DND-41 (cell line): ENCODE measurements at regions not wholly inside any gene's neighbourhood (a gene's known extent, or its start where the extent isn't known, plus 50 kb on each side); places are given as distances from the start of the nearest gene placed in this dataset.

Experiments
- ATAC-seq: fragments of 200-7000 bp; cut with Tn5 transposase; 3 replicates; pipeline ENCODE4 v1.9.1; 2021; ENCODE audit warnings: low read depth; ENCODE audit not compliant: insufficient read depth
- DNase-seq: peaks from one replicate; pipeline ENCODE4 v3.0.0-alpha.2; 2020
- H2AFZ ChIP-seq: 2 replicates; pipeline ENCODE4 v1.6.0; 2012; ENCODE audit warnings: low read depth, low read length
- H3K27ac ChIP-seq: 2 replicates; pipeline ENCODE4 v1.5.1; 2012; ENCODE audit warnings: low read length, inconsistent platforms
- H3K27me3 ChIP-seq: fragments of 200-600 bp; sonication (generic); 2 replicates; pipeline ENCODE4 v1.6.0; 2012; ENCODE audit warnings: low read length, mild to moderate bottlenecking, inconsistent platforms; ENCODE audit not compliant: insufficient read depth, poor library complexity
- H3K36me3 ChIP-seq: 2 replicates; pipeline ENCODE4 v1.5.1; 2012; ENCODE audit warnings: low read length, inconsistent platforms; ENCODE audit not compliant: insufficient read depth
- H3K4me1 ChIP-seq: 2 replicates; pipeline ENCODE4 v1.5.1; 2012; ENCODE audit warnings: mild to moderate bottlenecking, low read length; ENCODE audit not compliant: insufficient read depth
- H3K4me2 ChIP-seq: 2 replicates; pipeline ENCODE4 v1.6.0; 2012; ENCODE audit warnings: mild to moderate bottlenecking, moderate library complexity, low read length, inconsistent platforms; ENCODE audit not compliant: insufficient read depth
- H3K4me3 ChIP-seq, 2 experiments: fragments of 200-600 bp in 1 of 2; shearing (Covaris generic) in 1 of 2; 2 replicates each; pipeline ENCODE4 v1.5.1; 2012 to 2016; ENCODE audit warnings: inconsistent platforms in 2 of 2, low read length in 2 of 2, mild to moderate bottlenecking in 2 of 2, low read depth in 1 of 2, moderate library complexity in 1 of 2
- H3K79me2 ChIP-seq: 2 replicates; pipeline ENCODE4 v1.6.0; 2012; ENCODE audit warnings: low read length, inconsistent platforms; ENCODE audit not compliant: insufficient read depth
- H3K9ac ChIP-seq: 2 replicates; pipeline ENCODE4 v1.6.0; 2012; ENCODE audit warnings: low read depth, mild to moderate bottlenecking, inconsistent platforms, low read length, moderate library complexity
- H3K9me3 ChIP-seq: 2 replicates; pipeline ENCODE4 v1.5.1; 2012; ENCODE audit warnings: low read length, moderate library complexity, mild to moderate bottlenecking, inconsistent platforms; ENCODE audit not compliant: insufficient read depth, severe bottlenecking
- H4K20me1 ChIP-seq: 2 replicates; pipeline ENCODE4 v1.6.0; 2012; ENCODE audit warnings: low read length; ENCODE audit not compliant: insufficient read depth
- CTCF ChIP-seq: IDR thresholded peaks from 2 replicates; pipeline ENCODE4 v1.5.1; 2012; ENCODE audit warnings: borderline replicate concordance, low read length, moderate library complexity, mild to moderate bottlenecking; ENCODE audit not compliant: poor library complexity, severe bottlenecking; ENCODE audit errors: extremely low read depth
- EZH2 ChIP-seq: IDR thresholded peaks from 3 replicates; pipeline ENCODE4 v1.6.1; 2012; ENCODE audit warnings: borderline replicate concordance, low read depth, mild to moderate bottlenecking, moderate library complexity, low read length, inconsistent platforms; ENCODE audit not compliant: severe bottlenecking

DNA sequence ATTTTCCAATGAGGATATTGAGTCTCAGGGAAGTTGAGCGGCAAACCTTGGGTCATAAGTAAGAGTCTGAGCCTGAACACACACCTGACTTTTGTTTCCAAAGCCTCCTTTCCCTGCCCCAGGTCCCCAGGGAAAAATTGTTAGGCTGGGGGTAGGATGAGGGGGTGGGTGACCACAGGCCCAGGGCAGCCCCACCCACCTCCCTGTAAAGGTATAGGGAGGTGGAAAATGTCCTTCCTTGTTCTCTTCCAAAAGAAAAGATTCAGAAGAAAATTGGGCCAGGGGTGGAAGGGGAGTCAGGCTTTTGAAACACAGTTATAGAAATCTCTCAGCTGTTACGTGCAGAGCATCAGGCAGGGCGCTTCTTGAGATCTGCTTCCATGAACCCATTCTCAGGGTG, 129.7 kb upstream of the NGF start:
- no peaks in the 10 kb centered on the region for H3K79me2 ChIP-seq
- no peak for TF ChIP-seq CTCF
- no peak for TF ChIP-seq EZH2
- DNase-seq (no peak), ATAC-seq (no peak)
- H3K36me3 ChIP-seq, result no peaks in the 10 kb centered on the region
- no peak overlapping the region for H3K9ac ChIP-seq
- H3K4me1 ChIP-seq, result no peaks in the 10 kb centered on the region
- no peak overlapping the region for H2AFZ ChIP-seq
- no peaks in the 10 kb centered on the region for H3K9me3 ChIP-seq
- no peaks in the 10 kb centered on the region for H4K20me1 ChIP-seq
- H3K27ac ChIP-seq, result no peak overlapping the region
- no peak overlapping the region for H3K4me2 ChIP-seq
- no peak overlapping the region for H3K4me3 ChIP-seq
- H3K27me3 ChIP-seq, result no peaks in the 10 kb centered on the region

DNA sequence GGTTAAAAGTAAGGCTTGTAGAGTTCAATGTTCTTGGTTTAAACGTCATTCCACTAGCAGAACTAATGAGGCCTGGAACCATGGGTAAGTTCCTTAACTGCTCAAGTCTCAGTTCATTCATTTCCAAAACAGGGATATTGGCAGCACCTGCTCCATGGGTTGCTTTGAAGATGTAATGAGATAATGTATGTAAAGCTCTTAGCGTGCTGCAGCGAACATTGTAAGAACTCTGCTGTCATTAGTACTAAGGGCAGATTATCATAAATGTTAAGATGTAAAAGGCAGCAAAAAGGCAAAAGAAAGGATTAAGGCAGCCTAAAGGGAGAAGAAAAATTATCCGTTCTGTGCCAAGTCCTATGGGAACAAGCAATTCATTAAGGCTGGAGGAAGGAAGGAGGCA, 129.1 kb upstream of the NGF start:
- H3K9me3 ChIP-seq, result no peaks in the 10 kb centered on the region
- no peak overlapping the region for H3K4me3 ChIP-seq
- no peak for TF ChIP-seq EZH2
- no peak for TF ChIP-seq CTCF
- no peaks in the 10 kb centered on the region for H3K4me1 ChIP-seq
- no peaks in the 10 kb centered on the region for H3K36me3 ChIP-seq
- DNase-seq (no peak), ATAC-seq (no peak)
- no peak overlapping the region for H3K4me2 ChIP-seq
- no peaks in the 10 kb centered on the region for H4K20me1 ChIP-seq
- H3K27ac ChIP-seq, result no peak overlapping the region
- no peaks in the 10 kb centered on the region for H3K79me2 ChIP-seq
- H3K27me3 ChIP-seq, result no peaks in the 10 kb centered on the region
- H2AFZ ChIP-seq, result no peak overlapping the region
- H3K9ac ChIP-seq, result no peak overlapping the region

DNA sequence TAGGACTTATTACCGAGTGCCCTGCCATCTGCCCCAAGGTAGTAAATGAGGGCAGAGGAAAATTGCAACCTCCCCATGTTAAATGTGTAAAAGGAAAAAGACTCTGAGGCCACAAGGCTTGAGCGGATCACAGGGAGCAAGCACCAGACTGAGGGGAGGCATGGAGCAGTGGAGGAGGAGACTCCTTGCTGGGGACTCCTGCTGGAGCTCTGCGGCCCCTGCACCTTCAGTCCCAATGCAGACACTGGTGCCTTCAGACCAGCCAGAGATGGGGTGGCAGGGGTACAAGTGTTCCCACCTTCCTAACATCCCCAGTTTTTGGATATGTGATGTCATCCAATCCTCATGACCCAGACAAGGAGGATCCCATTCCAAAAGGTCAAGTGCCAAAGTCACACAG, 128.4 kb upstream of the NGF start:
- no peak for TF ChIP-seq EZH2
- TF ChIP-seq CTCF, result no peak
- H3K27ac ChIP-seq, result no peak overlapping the region
- ATAC-seq, result no peak
- H4K20me1 ChIP-seq, result no peaks in the 10 kb centered on the region
- H3K4me3 ChIP-seq, result no peak overlapping the region
- H3K36me3 ChIP-seq, result no peaks in the 10 kb centered on the region
- no peaks in the 10 kb centered on the region for H3K9me3 ChIP-seq
- no peaks in the 10 kb centered on the region for H3K4me1 ChIP-seq
- no peak overlapping the region for H3K4me2 ChIP-seq
- no peak overlapping the region for H2AFZ ChIP-seq
- H3K9ac ChIP-seq, result no peak overlapping the region
- DNase-seq, result no peak
- H3K27me3 ChIP-seq, result no peaks in the 10 kb centered on the region
- no peaks in the 10 kb centered on the region for H3K79me2 ChIP-seq

DNA sequence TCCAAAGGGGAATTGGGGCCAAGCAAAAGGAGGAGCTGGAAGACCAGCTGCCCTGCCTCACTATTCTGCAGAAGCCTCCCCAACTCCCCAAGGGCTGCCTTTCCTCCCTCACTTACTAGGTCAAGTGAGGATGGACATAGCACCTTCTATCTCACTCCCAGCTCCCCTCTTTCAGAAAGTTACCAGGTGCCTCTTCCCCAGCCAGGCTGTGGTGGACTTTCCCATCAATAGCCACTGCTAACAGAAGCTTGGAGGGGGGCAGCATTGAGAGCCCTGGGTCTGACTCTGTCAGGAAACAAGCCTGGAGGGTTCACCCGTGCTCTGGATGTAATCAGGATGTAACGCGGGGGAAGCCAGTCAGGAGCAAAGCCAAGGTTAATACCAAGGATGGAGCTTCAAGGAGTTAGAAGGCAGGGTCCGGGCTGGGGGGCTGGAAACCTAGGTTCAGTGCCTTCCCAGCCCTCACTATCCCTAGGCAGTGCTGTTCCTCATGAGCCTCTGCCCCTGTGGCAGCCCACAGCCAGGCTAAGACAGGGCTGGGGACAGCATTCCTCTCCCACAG, 127.8 kb upstream of the NGF start:
- DNase-seq (no peak), ATAC-seq (no peak)
- no peaks in the 10 kb centered on the region for H3K79me2 ChIP-seq
- no peak overlapping the region for H2AFZ ChIP-seq
- H3K4me1 ChIP-seq, result no peaks in the 10 kb centered on the region
- no peaks in the 10 kb centered on the region for H3K36me3 ChIP-seq
- no peaks in the 10 kb centered on the region for H3K27me3 ChIP-seq
- no peak overlapping the region for H3K27ac ChIP-seq
- H3K9ac ChIP-seq, result no peak overlapping the region
- H3K4me3 ChIP-seq, result no peak overlapping the region
- no peaks in the 10 kb centered on the region for H4K20me1 ChIP-seq
- no peak for TF ChIP-seq EZH2
- no peak for TF ChIP-seq CTCF
- no peak overlapping the region for H3K4me2 ChIP-seq
- H3K9me3 ChIP-seq, result no peaks in the 10 kb centered on the region
